ENCODE measurements at regions not wholly inside any gene's neighbourhood (a gene's known extent, or its start where the extent isn't known, plus 50 kb on each side); places are given as distances from the start of the nearest gene placed in this dataset.

DNA sequence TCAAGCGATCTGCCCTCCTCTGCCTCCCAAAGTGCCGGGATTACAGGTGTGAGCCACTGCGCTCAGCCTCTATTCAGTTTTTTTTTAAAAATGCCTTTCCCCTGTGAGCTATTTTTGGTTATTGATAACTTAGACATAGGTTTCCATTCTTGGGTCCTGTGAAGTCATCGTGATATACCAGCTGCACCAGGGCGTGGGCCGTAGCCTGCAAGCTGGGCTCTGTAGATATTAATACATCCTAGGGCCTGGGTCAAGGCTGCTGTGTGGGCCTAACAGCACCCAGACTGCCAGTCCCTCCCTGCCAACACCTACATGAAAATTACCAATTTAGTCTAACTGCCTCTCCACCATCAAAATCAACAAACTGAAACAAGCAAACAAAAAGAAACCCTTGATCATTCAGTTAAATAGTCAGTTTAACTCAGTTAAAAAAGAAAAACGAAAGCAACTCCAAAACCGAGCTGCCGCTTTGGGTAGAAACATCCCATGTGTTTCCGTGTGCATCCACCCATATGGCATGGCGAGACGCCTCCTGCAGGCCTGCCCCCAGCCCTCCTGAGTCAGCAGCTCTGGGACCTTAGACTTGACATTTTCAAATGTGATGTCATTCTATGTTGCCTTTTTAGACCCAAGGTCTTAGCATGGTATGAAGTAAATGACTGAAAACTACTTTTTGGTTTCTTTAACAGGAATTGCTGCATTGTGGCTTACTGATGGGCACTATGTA is 330.2 kb downstream of the GLRX3 start:
- TF ChIP-seq POLR2AphosphoS5 (IDR thresholded peaks at IDR 0.05), result no peak
- no peak for TF ChIP-seq POLR2A (IDR thresholded peaks at IDR 0.05)
- TF ChIP-seq, protein P1, sequence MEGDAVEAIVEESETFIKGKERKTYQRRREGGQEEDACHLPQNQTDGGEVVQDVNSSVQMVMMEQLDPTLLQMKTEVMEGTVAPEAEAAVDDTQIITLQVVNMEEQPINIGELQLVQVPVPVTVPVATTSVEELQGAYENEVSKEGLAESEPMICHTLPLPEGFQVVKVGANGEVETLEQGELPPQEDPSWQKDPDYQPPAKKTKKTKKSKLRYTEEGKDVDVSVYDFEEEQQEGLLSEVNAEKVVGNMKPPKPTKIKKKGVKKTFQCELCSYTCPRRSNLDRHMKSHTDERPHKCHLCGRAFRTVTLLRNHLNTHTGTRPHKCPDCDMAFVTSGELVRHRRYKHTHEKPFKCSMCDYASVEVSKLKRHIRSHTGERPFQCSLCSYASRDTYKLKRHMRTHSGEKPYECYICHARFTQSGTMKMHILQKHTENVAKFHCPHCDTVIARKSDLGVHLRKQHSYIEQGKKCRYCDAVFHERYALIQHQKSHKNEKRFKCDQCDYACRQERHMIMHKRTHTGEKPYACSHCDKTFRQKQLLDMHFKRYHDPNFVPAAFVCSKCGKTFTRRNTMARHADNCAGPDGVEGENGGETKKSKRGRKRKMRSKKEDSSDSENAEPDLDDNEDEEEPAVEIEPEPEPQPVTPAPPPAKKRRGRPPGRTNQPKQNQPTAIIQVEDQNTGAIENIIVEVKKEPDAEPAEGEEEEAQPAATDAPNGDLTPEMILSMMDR (IDR thresholded peaks at IDR 0.05 in 8 of 11, conservative IDR thresholded peaks at IDR 0.05 in 3 of 11), result no peak
- H3K4me1 ChIP-seq, result no peaks in the 10 kb centered on the region
- no peak overlapping the region for H3K4me3 ChIP-seq
- H3K36me3 ChIP-seq, result no peaks in the 10 kb centered on the region
- no peak overlapping the region for H3K27ac ChIP-seq
- no peaks in the 10 kb centered on the region for H3K27me3 ChIP-seq (replicated peaks in 1 of 7)
- intact Hi-C loops (cut with DNase I; ENCODE audit: low total_unique reads), result no loop called here
- H3K9me3 ChIP-seq, result peaks cover 0 to 46% (median 22%) of the 10 kb centered on the region in 8 donors
- no peak for DNase-seq
- 88 to 93% (median 91%) methylated on average over 12 of the region's 12 CpGs for WGBS, 5 donors

GRCh38 chr10:130470286-130470685 is 334.1 kb downstream of the GLRX3 start:
- TF ChIP-seq POLR2A (IDR thresholded peaks at IDR 0.05) (no peak), POLR2AphosphoS5 (IDR thresholded peaks at IDR 0.05) (no peak)
- TF ChIP-seq, protein P1 (IDR thresholded peaks at IDR 0.05 in 8 of 11, conservative IDR thresholded peaks at IDR 0.05 in 3 of 11), result no peak
- H3K4me1 ChIP-seq, result no peaks in the 10 kb centered on the region
- no peaks in the 10 kb centered on the region for H3K36me3 ChIP-seq
- no peak for DNase-seq
- no peaks in the 10 kb centered on the region for H3K27me3 ChIP-seq (replicated peaks in 1 of 7)
- no peak overlapping the region for H3K4me3 ChIP-seq
- intact Hi-C loops (cut with DNase I; ENCODE audit: low total_unique reads), result no loop called here
- no peak overlapping the region for H3K27ac ChIP-seq
- peaks cover 0 to 42% (median 22%) of the 10 kb centered on the region in 8 donors for H3K9me3 ChIP-seq
- WGBS, 5 donors, result 69 to 91% (median 78%) methylated on average over 5 of the region's 5 CpGs

GRCh38 chr10:130470973-130471372 is 334.8 kb downstream of the GLRX3 start:
- 75 to 91% (median 82%) methylated on average over 6 of the region's 6 CpGs for WGBS, 5 donors
- peaks cover 0 to 39% (median 22%) of the 10 kb centered on the region in 8 donors for H3K9me3 ChIP-seq
- no peak overlapping the region for H3K4me3 ChIP-seq
- no peaks in the 10 kb centered on the region for H3K4me1 ChIP-seq
- no peaks in the 10 kb centered on the region for H3K36me3 ChIP-seq
- H3K27ac ChIP-seq, result no peak overlapping the region
- H3K27me3 ChIP-seq (replicated peaks in 1 of 7), result no peaks in the 10 kb centered on the region
- TF ChIP-seq, protein P1 (IDR thresholded peaks at IDR 0.05 in 8 of 11, conservative IDR thresholded peaks at IDR 0.05 in 3 of 11), result no peak
- TF ChIP-seq POLR2AphosphoS5 (IDR thresholded peaks at IDR 0.05), result no peak
- no peak for TF ChIP-seq POLR2A (IDR thresholded peaks at IDR 0.05)
- no peak for DNase-seq
- intact Hi-C loops (cut with DNase I; ENCODE audit: low total_unique reads), result no loop called here

- DNase-seq, result no peak
- Histone ChIP-seq H3K4me3 (no peak overlapping the region), H3K9me3 (peaks cover 0 to 34% (median 22%) of the 10 kb centered on the region in 8 donors), H3K36me3 (no peaks in the 10 kb centered on the region), H3K27me3 (replicated peaks in 1 of 7) (no peaks in the 10 kb centered on the region), H3K27ac (no peak overlapping the region), H3K4me1 (no peaks in the 10 kb centered on the region)
- TF ChIP-seq, protein P1 (IDR thresholded peaks at IDR 0.05 in 8 of 11, conservative IDR thresholded peaks at IDR 0.05 in 3 of 11), result no peak
- TF ChIP-seq POLR2AphosphoS5 (IDR thresholded peaks at IDR 0.05) (no peak), POLR2A (IDR thresholded peaks at IDR 0.05) (no peak)
- intact Hi-C loops (cut with DNase I; ENCODE audit: low total_unique reads), result no loop called here
- WGBS, 5 donors, result 69 to 79% (median 75%) methylated on average over 11 of the region's 11 CpGs
These were observed 335.3 kb downstream of the GLRX3 start for GRCh38 chr10:130471486-130471885.
